Erythroblast (primary cell): ENCODE measurements at regions not wholly inside any gene's neighbourhood (a gene's known extent, or its start where the extent isn't known, plus 50 kb on each side); places are given as distances from the start of the nearest gene placed in this dataset.

Source experiments
- GATA1 ChIP-seq: IDR thresholded peaks from 2 replicates; pipeline ENCODE4 v1.6.1; 2011; ENCODE audit warnings: low read depth, mild to moderate bottlenecking, control low read depth, low read length, moderate library complexity
- POLR2A ChIP-seq: IDR thresholded peaks from 2 replicates; pipeline ENCODE4 v1.6.1; 2011; ENCODE audit warnings: mild to moderate bottlenecking, low read length

DNA sequence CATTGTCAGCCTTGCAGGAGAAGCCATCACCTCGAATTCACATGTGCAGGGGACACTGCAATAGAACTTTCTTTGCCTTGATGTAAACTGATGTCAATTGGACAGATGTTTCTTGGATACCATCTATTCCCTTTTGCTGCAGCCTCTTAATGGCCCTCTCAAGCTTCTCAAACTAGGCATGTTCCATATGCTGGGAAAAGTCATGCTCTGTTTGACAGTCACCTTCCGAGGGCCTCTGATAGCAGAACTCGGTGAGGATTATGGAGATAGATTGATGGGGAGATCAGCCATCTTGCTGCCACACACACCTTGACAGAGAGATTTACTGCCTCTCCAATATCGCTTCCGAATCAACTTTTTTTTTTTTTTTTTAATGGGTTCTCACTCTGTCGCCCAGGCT is 145.8 kb upstream of the NUDT4 start:
- TF ChIP-seq POLR2A (no peak), GATA1 (no peak)
